NCI-H1092 (cell line): ENCODE measurements at regions not wholly inside any gene's neighbourhood (a gene's known extent, or its start where the extent isn't known, plus 50 kb on each side); places are given as distances from the start of the nearest gene placed in this dataset.

Experiments used
- DNase-seq: peaks from one replicate; lab custom pipeline; 2025; lab: John Stamatoyannopoulos, UW

DNA sequence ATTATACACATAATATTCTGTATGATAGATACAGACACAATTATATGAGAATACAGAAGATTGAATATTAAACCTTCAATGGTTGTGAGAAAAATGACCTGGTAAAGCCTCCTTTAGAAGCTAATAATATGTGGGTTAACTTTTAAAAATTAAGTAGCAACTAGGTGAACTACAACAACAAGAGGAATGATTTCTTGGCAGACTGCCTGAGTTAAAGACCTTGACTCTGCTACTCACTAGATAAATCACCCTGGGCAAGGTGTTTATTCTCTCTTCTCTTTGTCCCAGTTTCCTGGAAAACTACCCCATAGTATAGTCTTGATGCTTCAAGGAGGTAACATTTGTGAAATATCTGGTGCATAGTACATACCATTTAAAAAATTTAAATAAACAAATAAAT is 519.6 kb upstream of the TENM4 start:
- DNase-seq: no peak

DNA sequence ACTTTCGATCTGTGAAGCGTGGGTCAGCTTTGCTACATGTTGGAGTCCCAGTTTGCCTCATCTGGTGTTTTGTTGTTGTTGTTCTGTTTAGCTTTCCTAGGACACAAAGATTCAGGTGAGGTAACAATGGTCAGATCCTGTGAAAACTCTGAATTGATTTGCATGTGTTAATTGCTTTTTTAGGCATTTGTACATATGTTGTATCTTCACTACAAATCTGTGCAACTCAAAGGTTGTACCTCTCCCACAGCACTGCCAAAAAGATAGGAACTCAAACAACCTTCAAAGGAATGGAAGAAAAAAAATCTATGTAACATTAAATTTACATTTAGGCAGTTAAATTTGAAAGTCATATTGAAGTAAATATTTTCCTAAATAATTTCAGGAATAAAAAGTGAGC is 518.5 kb upstream of the TENM4 start:
- DNase-seq: no peak

DNA sequence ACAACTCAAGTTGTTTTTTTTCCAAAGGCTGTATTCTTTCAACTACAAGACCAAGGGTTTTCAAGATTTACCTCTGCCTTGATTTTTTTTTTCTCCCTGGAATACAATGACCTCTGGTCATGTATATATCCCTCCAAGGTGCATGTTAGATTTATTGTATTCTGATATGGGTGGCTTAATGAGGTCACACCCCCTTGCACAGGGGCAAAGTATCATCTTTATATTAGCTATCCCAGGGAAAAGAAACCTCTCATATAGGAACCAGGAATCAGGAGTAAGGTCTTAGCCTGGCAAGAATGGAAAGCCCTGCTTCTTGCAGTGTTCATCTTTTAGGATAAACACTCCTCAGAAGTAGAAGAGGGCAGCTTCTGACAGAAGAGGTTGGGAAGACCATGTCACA is 516.9 kb upstream of the TENM4 start:
- DNase-seq: no peak

DNA sequence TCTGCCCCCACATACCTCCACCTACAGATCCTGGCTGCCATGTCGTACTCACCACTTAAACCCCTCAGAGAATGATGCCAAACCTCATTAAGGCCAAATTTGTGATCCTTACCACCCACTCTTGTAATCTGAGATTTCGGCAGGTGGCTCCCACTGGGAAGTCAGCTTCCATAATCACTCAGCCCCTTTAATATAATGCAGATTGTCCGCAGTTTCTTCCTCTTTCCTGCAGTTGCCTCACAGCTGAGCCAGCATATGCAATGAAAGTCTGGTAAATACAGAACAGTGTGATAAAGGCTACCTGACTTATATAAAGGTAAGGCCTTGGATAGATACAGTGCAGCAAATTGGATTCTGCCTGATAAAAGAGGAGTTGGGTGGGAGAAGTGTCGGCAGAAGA is 515.2 kb upstream of the TENM4 start:
- DNase-seq: no peak

DNA sequence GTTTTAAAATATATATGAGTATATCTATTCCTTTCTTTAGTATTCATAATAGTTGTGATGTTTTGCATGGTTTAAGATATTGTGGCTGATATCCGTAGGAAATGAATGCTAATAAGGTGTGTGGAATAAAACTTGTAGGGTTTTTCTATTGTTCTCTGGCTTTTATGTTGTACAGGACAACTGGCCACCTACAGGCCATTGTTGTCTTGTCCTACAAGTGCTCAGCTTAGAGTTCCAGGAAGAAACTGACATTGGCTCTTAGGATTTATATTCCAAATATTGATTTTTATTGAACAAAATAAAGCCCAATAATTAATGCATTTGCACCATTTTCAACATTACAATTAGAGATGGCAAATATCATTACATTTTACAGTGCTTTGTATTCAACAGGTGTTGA is 512.8 kb upstream of the TENM4 start:
- DNase-seq: no peak

DNA sequence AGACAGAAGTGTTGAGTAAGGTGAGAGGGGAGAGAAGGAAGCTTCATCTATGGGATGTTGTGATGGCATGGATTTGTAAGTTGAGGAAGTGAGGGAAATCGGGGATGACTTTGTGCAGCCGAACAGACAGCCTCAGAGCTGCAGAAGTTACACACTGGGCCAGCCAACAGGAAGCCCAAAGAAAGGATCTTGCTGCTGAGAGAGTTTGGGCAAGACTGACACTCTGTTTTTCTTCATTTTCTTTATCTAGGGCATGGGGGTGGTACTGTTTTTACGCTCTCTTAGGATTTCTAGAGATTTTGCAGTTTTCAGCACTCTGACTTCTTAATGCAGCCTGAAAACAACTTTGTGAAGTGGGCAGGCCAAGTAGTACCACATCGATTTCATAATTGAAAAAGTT is 509.9 kb upstream of the TENM4 start:
- DNase-seq: no peak

DNA sequence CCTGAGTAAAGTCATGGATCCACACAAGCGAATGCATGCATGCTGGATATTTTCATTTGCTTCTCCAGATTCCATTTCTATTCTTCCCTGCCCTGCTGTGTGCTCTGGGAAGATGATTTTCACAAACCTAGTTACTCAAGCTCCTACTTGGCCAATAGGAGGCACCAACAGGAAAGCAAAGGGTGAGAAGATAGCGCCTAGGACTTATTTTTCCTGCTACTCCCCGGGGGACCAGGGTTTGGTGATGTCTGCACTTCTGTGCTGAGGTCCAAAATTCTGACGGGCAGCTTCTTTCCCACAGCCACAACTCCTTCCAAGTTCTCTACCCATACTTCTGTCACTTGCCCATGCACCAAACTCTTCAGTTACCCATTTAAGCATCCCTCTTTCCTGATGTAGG is 509.3 kb upstream of the TENM4 start:
- no peak for DNase-seq

DNA sequence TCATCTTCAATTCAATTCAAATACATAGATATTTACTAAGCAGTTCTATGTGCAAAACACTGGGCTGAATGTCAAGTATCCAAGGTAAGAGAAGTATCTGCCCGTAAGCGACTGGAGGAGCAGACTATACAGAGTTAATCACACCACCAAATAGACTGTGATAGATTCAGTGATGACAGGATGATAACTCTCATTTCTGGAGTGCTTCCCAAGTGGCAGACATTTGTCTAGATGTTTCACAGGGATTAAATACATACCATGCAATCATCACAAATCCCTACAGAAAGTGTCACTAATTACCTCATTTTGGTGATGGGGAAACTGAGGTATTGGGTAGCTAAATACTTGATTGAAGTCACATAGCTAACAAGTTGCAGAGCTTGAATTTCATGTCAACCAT is 508.7 kb upstream of the TENM4 start:
- no peak for DNase-seq

DNA sequence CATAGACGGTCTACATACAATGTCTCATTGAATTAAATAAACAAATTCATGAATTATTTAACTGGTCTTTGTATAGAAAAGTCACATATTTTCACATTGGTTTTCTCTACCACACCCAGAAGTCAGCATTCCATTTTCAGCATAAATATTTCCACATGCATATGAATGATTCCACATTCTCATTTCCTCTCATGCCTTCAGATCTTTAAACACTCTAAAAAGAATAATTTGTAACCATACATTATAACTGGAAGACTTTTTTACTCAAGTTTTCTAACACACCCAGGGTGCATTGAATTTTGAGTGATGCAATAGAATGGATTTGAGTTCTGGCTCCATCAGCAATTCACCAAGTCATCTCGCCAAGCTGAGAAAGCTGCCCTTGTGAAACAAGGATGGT is 501.8 kb upstream of the TENM4 start:
- DNase-seq: no peak

DNA sequence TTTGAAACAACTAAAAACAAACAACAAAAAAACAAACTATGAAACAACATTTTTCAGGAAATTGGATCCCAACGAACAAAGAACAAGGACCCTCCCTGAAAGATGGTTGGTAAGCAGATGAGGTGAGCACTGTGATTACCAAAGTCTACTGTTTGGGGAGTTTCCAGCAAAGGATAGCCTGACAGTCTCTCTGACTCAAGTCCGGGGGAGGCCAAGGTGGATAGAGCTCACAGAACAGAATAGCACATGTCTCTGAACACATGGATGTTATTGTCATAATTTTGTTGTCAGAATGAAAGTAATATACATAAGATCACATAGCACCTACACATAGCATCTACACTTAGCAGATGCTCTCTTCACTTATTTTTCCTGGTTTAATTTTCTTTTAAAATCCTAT is 501.3 kb upstream of the TENM4 start:
- no peak for DNase-seq

DNA sequence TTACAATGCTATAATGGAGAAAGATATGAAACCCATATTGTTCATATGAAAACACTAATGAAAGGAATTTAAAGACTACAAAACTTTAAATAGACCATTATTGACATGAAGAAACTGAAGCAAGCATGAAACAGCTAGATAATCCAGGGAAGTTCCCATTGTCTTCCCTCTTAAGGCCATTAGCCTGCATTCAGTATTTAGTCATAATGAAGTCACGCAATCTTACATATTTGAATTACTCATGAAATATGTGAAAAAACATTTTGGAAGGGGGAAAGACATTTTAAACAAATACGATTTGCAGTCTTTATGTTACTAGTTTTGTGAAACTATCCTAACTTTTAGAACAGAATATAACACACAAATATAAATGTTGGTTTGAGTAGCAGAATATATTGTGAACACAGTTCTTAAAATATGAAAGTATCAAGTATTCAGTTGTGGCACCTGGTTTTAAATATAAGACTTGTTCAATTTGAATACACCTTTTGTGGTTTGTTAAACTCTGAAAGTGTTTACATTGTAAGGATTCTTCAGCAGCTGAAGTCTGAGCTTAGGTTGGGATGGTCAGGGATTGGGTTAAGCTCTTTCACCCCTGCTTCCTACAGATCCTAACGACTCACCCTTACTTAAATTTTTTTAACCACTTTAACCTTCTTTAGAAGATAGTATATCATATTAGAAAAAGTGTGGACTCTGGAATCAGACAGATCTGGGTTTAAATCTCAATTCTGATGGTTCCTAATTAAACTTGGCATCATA is 500.3 kb upstream of the TENM4 start:
- DNase-seq: no peak

DNA sequence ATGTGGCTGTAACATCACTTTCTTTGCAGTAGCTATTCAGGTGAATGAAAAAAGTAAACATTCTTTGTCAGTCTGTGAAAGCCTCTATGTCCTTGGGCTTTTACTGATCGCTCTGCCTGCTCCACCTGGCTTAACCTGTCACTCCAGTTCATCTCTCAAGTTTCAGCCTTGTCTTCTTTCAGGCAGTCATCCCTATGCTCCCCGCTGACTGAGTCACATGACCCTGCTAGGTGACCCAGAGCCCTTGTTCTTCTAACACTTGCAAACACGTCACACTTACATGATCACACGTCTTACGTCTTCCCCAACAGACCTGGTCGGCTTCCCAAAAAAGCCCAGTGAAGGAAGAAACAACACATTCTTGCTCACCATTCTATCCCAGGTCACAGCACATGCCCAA is 499.3 kb upstream of the TENM4 start:
- no peak for DNase-seq

DNA sequence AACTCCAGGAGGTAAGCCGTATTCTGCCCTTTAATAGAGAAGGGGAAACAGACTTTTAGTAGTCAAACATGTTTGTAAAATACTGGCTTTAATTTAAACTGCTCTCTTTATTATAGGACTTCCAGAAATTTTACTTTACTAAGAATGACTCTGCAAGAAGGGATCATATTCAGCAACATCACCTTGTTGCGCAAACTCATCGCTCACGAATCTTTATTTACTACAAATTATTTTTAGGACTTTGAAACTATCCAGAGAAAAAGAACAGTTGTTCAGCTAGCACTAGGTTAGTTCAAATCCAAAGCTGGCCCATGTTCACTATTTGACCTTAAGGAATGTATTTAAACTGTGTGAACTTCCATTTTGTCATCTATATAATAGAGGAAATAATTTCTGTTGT is 498.3 kb upstream of the TENM4 start:
- no peak for DNase-seq

DNA sequence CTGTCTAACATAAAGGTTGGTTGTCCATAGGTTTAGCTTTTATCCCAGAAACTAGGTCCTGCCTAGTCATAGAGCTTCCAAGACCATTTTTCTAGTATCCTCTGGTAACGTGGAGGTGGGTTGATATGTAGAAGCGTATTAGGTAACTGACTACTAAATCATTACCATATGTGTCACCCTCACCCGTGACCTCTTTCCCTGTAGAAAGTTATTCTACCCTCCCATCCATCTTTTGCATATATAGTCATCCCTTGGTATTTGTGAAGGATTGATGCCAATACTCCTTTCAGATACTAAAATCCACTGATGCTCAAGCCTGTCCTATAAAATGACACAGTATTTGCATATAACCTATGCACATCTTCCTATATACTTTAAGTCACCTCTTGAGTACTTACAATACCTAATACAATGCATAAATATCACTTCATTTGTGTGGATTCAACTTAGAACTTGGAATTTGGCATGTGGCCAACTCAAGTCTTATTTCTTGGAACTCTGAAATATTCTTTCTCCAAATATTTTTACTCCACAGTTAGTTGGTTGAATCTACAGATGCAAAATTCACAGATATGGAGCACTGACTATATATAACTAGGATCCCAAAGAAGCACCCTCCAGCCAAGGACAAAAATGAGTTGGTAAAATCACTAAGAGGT is 497.0 kb upstream of the TENM4 start:
- DNase-seq: no peak

DNA sequence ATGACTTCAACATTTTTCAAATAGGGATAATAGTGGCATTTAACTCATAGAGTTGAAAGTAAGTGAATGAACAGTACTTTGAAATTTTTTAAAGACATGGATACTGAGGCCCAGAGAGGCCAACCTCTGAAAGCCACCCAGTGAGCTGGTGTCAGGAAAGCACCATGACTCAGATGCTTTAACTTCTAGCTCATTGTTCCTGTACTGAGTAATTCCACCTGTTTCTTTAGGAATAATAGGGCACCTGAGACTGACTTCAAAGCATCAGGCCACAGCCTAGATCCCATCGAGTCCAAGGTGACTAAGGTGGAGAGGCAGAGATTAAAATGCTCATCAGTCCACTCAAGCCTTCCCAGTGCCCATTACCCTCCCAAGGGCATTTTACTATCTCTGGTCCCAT is 491.8 kb upstream of the TENM4 start:
- DNase-seq: no peak

DNA sequence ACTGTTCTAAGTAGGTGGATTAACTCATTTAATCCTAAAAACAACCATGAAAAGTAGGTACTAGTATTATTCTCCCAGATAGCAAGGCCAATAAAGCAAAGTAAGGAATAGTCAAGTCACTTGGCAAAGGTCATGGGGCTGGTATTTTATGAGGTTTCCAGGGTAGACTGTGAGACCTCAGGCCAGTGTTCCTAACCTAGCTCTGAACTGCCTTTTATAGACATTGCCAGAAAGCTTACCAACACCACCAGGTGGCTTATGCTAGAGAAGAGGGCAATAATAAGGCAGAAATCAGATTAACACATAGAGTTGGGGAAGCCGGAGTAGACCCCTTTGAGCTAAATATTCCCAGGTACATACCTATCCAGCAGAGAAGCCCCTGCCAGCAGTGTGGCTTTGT is 490.9 kb upstream of the TENM4 start:
- no peak for DNase-seq

DNA sequence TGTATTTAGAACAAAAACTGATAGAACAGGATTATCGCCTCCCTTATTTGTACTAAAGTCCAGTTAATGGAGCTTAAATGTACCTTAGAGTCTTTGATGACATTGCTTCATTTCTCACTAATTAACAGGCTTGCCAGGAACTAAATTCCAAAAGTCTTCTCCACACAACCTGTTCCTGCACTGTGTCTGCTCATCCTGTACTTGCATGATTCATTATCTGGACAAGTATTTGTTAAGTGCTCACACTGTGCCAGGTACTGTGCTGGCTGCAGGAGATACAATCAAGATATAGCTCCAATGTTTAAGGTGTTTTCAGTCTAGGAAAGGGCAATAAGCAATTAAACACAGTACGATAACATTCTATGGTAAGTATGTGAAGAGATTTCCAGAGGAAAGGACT is 485.9 kb upstream of the TENM4 start:
- no peak for DNase-seq

DNA sequence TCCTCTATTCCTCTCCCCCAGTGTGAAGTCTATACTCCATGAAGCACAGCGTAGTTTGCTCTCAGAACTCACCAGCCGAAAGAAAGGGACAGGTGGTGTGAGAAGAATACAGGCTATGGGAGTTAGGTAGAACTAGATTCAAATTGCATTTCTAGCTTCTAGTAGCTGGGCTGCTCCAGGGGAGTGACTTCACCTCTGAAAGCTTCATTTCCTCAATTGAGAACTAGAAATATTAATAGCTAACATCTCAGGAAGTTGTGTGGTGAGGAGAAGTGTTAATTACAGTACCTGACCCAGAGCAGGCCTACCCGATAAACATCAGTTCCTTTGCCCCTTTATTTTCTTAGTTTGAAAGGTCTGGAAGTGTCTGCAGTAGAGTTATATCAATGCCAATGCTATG is 484.7 kb upstream of the TENM4 start:
- DNase-seq: no peak

DNA sequence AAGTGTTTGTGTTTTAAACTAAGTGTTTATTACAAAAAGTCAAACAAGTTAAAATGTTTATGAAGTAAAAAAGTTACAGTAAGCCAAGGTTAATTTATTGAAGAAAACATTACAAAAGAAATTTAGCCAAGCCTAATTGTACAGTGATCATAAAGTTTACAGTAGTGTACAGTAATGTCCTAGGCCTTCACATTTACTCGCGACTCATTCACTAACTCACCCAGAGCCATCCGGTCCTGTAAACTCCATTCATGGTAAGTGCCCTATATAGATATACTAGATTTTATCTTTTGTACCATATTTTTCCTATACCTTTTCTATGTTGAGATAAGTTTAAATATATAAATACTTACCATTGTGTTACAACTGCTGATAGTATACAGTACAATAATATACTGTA is 481.8 kb upstream of the TENM4 start:
- DNase-seq: no peak

DNA sequence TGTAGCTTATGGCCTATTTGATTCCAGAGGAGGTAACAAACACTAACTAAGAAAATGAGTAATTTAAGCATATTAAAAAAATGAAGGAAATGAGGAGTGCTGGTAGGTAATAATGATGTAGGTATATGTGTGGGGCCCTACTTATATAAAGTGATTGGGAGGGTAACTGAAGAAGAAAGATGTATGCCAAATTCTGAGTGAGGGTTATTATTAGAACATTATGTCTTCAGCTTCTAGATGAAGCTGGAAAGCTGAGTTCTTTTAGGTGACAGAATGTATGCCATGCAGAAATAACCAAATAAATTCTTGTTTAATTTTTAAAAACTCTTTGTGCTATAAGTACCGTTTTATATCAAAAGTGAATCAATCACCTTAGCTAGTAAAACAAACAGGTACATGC is 479.6 kb upstream of the TENM4 start:
- DNase-seq: no peak

DNA sequence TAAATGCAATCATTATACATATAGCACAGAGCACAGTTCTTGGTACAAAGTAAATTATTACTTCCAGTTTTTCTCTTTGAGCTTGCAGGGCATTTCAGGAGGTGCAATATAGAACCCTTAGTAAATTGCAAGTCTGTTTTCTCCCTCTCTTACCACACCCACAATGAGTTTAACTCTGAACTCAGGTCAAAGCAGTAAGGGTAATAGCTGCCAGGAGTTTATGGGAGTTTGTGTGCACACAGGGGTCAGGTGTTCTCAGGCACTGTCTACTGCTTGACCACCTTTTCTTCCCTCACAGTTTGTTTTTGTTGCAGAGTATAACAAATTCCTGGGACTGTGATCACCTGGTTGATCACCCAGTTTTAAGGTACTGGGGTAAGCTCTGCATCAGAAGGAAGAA is 478.5 kb upstream of the TENM4 start:
- DNase-seq: no peak

DNA sequence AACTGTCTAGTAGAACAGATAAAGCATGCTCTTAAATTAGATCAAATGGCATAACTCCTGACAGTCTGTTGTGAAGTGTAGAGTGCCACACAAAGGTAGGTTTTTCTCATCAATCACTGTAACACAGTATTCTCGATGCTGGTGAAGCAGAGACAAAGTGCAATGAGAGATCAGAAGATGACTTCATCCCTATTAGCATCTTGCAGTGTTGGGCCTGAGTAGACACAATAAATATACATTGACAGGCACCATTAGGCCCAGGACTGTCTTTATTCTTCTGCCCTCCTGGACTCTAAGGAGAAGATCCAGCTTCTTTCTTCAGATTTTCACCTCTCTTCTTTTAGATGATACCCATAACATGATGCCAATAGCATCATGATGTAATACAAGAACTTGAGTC is 478.0 kb upstream of the TENM4 start:
- DNase-seq: no peak

DNA sequence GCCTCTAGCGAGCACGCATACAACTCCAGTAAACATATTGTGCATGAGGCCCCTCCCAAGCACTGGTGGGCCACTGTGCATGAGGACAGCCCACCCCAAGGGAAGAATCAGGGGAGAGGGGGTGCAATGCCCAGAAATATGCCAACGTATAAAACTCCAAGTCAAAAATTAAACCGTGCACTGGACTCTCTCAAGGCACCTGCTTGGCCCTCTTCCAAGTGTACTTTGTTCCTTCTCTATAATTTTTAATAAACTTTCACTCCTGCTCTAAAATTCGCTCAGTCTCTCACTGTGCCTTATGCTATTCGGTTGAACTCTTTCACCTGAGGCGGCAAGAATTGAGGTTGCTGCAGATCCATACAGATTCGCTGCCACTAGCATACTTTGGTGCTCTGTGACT is 465.3 kb upstream of the TENM4 start:
- no peak for DNase-seq

DNA sequence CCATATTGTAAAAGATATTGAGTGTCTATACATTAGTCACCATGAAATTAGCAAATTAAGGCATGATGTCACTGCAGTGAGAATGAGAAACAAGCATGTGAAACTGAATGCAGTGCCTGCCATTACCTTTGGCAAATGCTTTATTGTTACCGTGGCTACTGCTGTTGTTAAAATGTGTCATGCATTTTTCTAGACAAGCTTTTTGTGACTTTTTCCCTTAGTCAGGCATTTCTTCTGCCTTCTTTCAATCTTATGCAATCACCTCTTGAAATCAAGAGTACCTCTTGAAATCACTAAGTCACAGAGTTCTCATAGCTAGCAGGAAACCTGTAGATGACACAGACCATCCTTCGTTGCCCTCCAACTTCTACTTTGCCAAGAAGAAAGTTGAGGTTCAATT is 461.7 kb upstream of the TENM4 start:
- DNase-seq: no peak
